AG04450 (cell line): ENCODE measurements at regions not wholly inside any gene's neighbourhood (a gene's known extent, or its start where the extent isn't known, plus 50 kb on each side); places are given as distances from the start of the nearest gene placed in this dataset.

ENCODE experiments used
- CTCF ChIA-PET: fragments of 300-600, 350-600 bp; formaldehyde crosslinking; extraction: SDS; loops from one replicate; lab custom pipeline; 2022; ENCODE audit warnings: antibody characterized with exemption, inconsistent platforms; lab: Charles Lee
- POLR2A ChIA-PET: fragments of 350-600 bp; formaldehyde crosslinking; extraction: SDS; loops from one replicate; lab custom pipeline; 2021; ENCODE audit warnings: antibody characterized with exemption, inconsistent platforms; lab: Yijun Ruan, JAX
- DNase-seq: peaks from one replicate; pipeline ENCODE4 v3.0.0-alpha.2; 2011; ENCODE audit warnings: low read depth, low spot score
- H3K27ac ChIP-seq: one replicate; pipeline ENCODE4 v1.5.1; 2012; ENCODE audit warnings: low read depth, low read length, control low read depth
- H3K27me3 ChIP-seq: one replicate; pipeline ENCODE4 v1.6.0; 2012; ENCODE audit warnings: low read length; ENCODE audit not compliant: control insufficient read depth, insufficient read depth
- H3K4me3 ChIP-seq: 2 replicates; pipeline ENCODE4 v1.5.1; 2011; ENCODE audit warnings: mild to moderate bottlenecking, low read depth, low read length, control low read depth
- H3K9me3 ChIP-seq: 2 replicates; pipeline ENCODE4 v1.5.1; 2012; ENCODE audit warnings: low read length; ENCODE audit not compliant: control insufficient read depth, insufficient read depth
- CTCF ChIP-seq: IDR thresholded peaks from 2 replicates; pipeline ENCODE4 v1.5.1; 2011; ENCODE audit warnings: low read depth, low read length, control low read depth, inconsistent platforms

DNA sequence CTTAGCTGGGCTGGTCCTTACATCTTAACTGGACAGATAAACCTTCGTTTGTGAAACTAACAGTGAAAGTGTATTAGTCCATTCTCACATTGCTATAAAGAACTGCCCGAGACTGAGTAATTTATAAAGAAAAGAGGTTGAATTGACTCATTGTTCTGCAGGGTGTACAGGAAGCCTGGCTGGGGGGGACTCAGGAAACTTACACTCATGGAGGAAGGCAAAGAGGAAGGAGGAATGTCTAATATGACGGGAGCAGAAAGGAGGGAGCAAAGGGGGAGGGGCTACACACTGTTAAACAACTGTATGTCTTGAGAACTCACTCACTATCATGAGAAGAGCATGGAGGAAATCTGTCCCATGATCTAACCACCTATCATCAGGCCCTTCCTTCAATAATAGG is 1566.5 kb upstream of the PCDH7 start:
- POLR2A ChIA-PET, result no interaction called here
- TF ChIP-seq CTCF, result no peak
- H3K9me3 ChIP-seq, result no peaks in the 10 kb centered on the region
- no peaks in the 10 kb centered on the region for H3K27me3 ChIP-seq
- H3K4me3 ChIP-seq, result no peak overlapping the region
- CTCF ChIA-PET, result no interaction called here
- DNase-seq, result no peak
- H3K27ac ChIP-seq, result no peak overlapping the region

- H3K9me3 ChIP-seq, result no peaks in the 10 kb centered on the region
- no peak for TF ChIP-seq CTCF
- no peak for DNase-seq
- no peaks in the 10 kb centered on the region for H3K27me3 ChIP-seq
- ChIA-PET POLR2A (no interaction called here), CTCF (no interaction called here)
- H3K4me3 ChIP-seq, result no peak overlapping the region
- no peak overlapping the region for H3K27ac ChIP-seq
Measured at GRCh38 chr4:29175291-29175690, 1544.9 kb upstream of the PCDH7 start.

GRCh38 chr4:29199025-29199424 is 1521.1 kb upstream of the PCDH7 start:
- CTCF ChIA-PET, result no interaction called here

GRCh38 chr4:29199485-29199884 is 1520.7 kb upstream of the PCDH7 start:
- no peaks in the 10 kb centered on the region for H3K27me3 ChIP-seq
- no peak overlapping the region for H3K27ac ChIP-seq
- no peaks in the 10 kb centered on the region for H3K9me3 ChIP-seq
- DNase-seq, result no peak
- no peak overlapping the region for H3K4me3 ChIP-seq
- POLR2A ChIA-PET, result no interaction called here
- CTCF ChIA-PET, result no interaction called here
- no peak for TF ChIP-seq CTCF

More at GRCh38 chr4:29199025-29199424, 1521.1 kb upstream of the PCDH7 start:
- POLR2A ChIA-PET, result no interaction called here
- no peak overlapping the region for H3K27ac ChIP-seq
- H3K9me3 ChIP-seq, result no peaks in the 10 kb centered on the region
- no peak for TF ChIP-seq CTCF
- no peaks in the 10 kb centered on the region for H3K27me3 ChIP-seq
- DNase-seq, result no peak
- H3K4me3 ChIP-seq, result no peak overlapping the region

- TF ChIP-seq CTCF, result no peak
- no peak for DNase-seq
- Histone ChIP-seq H3K9me3 (no peaks in the 10 kb centered on the region), H3K4me3 (no peak overlapping the region), H3K27me3 (no peaks in the 10 kb centered on the region), H3K27ac (no peak overlapping the region)
- ChIA-PET CTCF (no interaction called here), POLR2A (no interaction called here)
Measured at GRCh38 chr4:29213020-29213419, 1507.1 kb upstream of the PCDH7 start.
